GM23338 (cell line): ENCODE measurements at regions not wholly inside any gene's neighbourhood (a gene's known extent, or its start where the extent isn't known, plus 50 kb on each side); places are given as distances from the start of the nearest gene placed in this dataset.

Experiments used
- ATAC-seq: fragments of 200-7000 bp; cut with Tn5 transposase; 3 replicates; pipeline ENCODE4 v1.9.1; 2020
- DNase-seq: peaks from one replicate; pipeline ENCODE4 v3.0.0-alpha.2; 2015; ENCODE audit warnings: low spot score
- H2AFZ ChIP-seq: fragments of 200-600 bp; sonication (generic); 2 replicates; pipeline ENCODE4 v1.8.0; 2016; ENCODE audit warnings: antibody characterized with exemption, mild to moderate bottlenecking, moderate library complexity
- H3F3A ChIP-seq: fragments of 200-600 bp; sonication (generic); replicated peaks from 2 replicates; pipeline ENCODE4 v1.8.0; 2017; ENCODE audit warnings: antibody characterized with exemption, mixed run types, low read depth
- H3K27ac ChIP-seq: fragments of 200-600 bp; sonication (generic); 2 replicates; pipeline ENCODE4 v1.6.1; 2016; ENCODE audit warnings: low read depth
- H3K27me3 ChIP-seq: fragments of 200-600 bp; sonication (generic); 2 replicates; pipeline ENCODE4 v1.8.0; 2016; ENCODE audit warnings: mild to moderate bottlenecking, mixed run types, moderate library complexity; ENCODE audit not compliant: insufficient read depth
- H3K36me3 ChIP-seq: fragments of 200-600 bp; sonication (generic); 2 replicates; pipeline ENCODE4 v1.8.0; 2016; ENCODE audit warnings: mild to moderate bottlenecking; ENCODE audit not compliant: insufficient read depth
- H3K4me1 ChIP-seq: fragments of 200-600 bp; sonication (generic); 2 replicates; pipeline ENCODE4 v1.8.0; 2016; ENCODE audit warnings: mild to moderate bottlenecking, moderate library complexity; ENCODE audit not compliant: insufficient read depth
- H3K4me2 ChIP-seq: fragments of 200-600 bp; sonication (generic); 2 replicates; pipeline ENCODE4 v1.7.1; 2017; ENCODE audit warnings: mixed run types
- H3K4me3 ChIP-seq: fragments of 200-600 bp; sonication (generic); 2 replicates; pipeline ENCODE4 v1.6.1; 2016; ENCODE audit warnings: mixed run types
- H3K79me2 ChIP-seq: fragments of 200-600 bp; sonication (generic); replicated peaks from 2 replicates; pipeline ENCODE4 v1.8.0; 2017; ENCODE audit warnings: mild to moderate bottlenecking; ENCODE audit not compliant: insufficient read depth
- H3K9me2 ChIP-seq: fragments of 200-600 bp; sonication (generic); 2 replicates; pipeline ENCODE4 v1.8.0; 2017; ENCODE audit not compliant: insufficient read depth
- H4K20me1 ChIP-seq: fragments of 200-600 bp; sonication (generic); replicated peaks from 2 replicates; pipeline ENCODE4 v1.8.0; 2017; ENCODE audit warnings: mild to moderate bottlenecking; ENCODE audit not compliant: insufficient read depth
- H3K27ac Mint-ChIP-seq: 2 replicates; pipeline ENCODE4 v1.8.0; 2020; ENCODE audit warnings: inconsistent platforms, mild to moderate bottlenecking, moderate library complexity, mixed read lengths
- H3K27me3 Mint-ChIP-seq: 3 replicates; pipeline ENCODE4 v1.8.0; 2022; ENCODE audit warnings: low read depth, mild to moderate bottlenecking, moderate library complexity, mixed read lengths, inconsistent platforms; ENCODE audit not compliant: insufficient read depth, poor library complexity
- H3K36me3 Mint-ChIP-seq: 3 replicates; pipeline ENCODE4 v1.8.0; 2021; ENCODE audit warnings: low read depth, mild to moderate bottlenecking, inconsistent platforms, moderate library complexity, mixed read lengths
- H3K4me1 Mint-ChIP-seq: 3 replicates; pipeline ENCODE4 v1.8.0; 2020; ENCODE audit warnings: mild to moderate bottlenecking, inconsistent platforms, mixed read lengths
- H3K4me3 Mint-ChIP-seq: 3 replicates; pipeline ENCODE4 v1.8.0; 2021; ENCODE audit warnings: moderate library complexity, mild to moderate bottlenecking, inconsistent platforms, mixed read lengths
- H3K9me3 Mint-ChIP-seq: 3 replicates; pipeline ENCODE4 v1.8.0; 2020; ENCODE audit warnings: moderate library complexity, mild to moderate bottlenecking, inconsistent platforms, mixed read lengths
- CREB1 ChIP-seq: fragments of 250-450 bp; sonication (Bioruptor Pico); IDR thresholded peaks from 2 replicates; pipeline ENCODE4 v1.5.0; 2020; ENCODE audit warnings: low read depth, mild to moderate bottlenecking, moderate library complexity
- CTCF ChIP-seq, 2 experiments: fragments of 200-600 bp in 1 of 2; sonication (generic) in 1 of 2; conservative IDR thresholded peaks; 2 replicates each; pipeline versions ENCODE4 v1.5.1 to v1.6.1; 2016 to 2017; ENCODE audit warnings: antibody characterized with exemption in 2 of 2, low read depth in 2 of 2, mild to moderate bottlenecking in 2 of 2, moderate library complexity in 1 of 2
- ETS1 ChIP-seq: IDR thresholded peaks from 2 replicates; pipeline ENCODE4 v1.6.1; 2016; ENCODE audit warnings: antibody characterized with exemption
- EZH2 ChIP-seq: fragments of 200-600 bp; sonication (generic); IDR thresholded peaks from one replicate; pipeline ENCODE4 v1.8.0; 2017; ENCODE audit warnings: antibody characterized with exemption, mild to moderate bottlenecking, low read depth; ENCODE audit not compliant: unreplicated experiment
- EZH2phosphoT487 ChIP-seq: fragments of 200-600 bp; sonication (generic); IDR thresholded peaks from one replicate; pipeline ENCODE4 v1.8.1; 2018; ENCODE audit warnings: antibody characterized with exemption; ENCODE audit not compliant: unreplicated experiment
- JUNB ChIP-seq: IDR thresholded peaks from one replicate; pipeline ENCODE4 v1.6.1; 2016; ENCODE audit warnings: antibody characterized with exemption; ENCODE audit not compliant: unreplicated experiment
- NANOG ChIP-seq: IDR thresholded peaks from 2 replicates; pipeline ENCODE4 v1.6.1; 2016; ENCODE audit warnings: antibody characterized with exemption, borderline replicate concordance
- POLR2AphosphoS5 ChIP-seq: IDR thresholded peaks from 2 replicates; pipeline ENCODE4 v1.6.1; 2016; ENCODE audit warnings: antibody characterized with exemption, low read depth
- REST ChIP-seq: IDR thresholded peaks from one replicate; pipeline ENCODE4 v1.6.1; 2018; ENCODE audit warnings: antibody characterized with exemption; ENCODE audit not compliant: unreplicated experiment
- TF ChIP-seq, protein P1 (sequence below): fragments of 250-450 bp; sonication (Bioruptor Pico); IDR thresholded peaks from 2 replicates; pipeline ENCODE4 v1.5.0; 2020; ENCODE audit warnings: mild to moderate bottlenecking, moderate library complexity

- TF ChIP-seq CTCF (conservative IDR thresholded peaks at IDR 0.05; ENCODE audit: low read depth in 2 of 2) (no peak), CREB1 (CRISPR knock-in tag) (no peak), JUNB (no peak), EZH2 (no peak), POLR2AphosphoS5 (no peak), NANOG (no peak)
Observed at GRCh38 chr12:17416748-17417147, 673.2 kb downstream of the RERGL start (continued).

- no peak overlapping the region for H3K4me3 Mint-ChIP-seq
- Histone ChIP-seq H3K79me2 (no peaks in the 10 kb centered on the region), H3K9me2 (no peaks in the 10 kb centered on the region; the same call in none of the 2 replicates), H3F3A (no peaks in the 10 kb centered on the region), H3K4me1 (no peaks in the 10 kb centered on the region), H3K36me3 (no peaks in the 10 kb centered on the region; the same call in 1 of the 2 replicates), H3K4me3 (no peak overlapping the region), H3K4me2 (no peak overlapping the region), H3K27me3 (no peaks in the 10 kb centered on the region), H3K27ac (no peak overlapping the region), H4K20me1 (no peaks in the 10 kb centered on the region), H2AFZ (no peak overlapping the region)
- peaks cover 24% of the 10 kb centered on the region for H3K9me3 Mint-ChIP-seq
- DNase-seq (no peak), ATAC-seq (no peak)
- H3K4me1 Mint-ChIP-seq, result no peaks in the 10 kb centered on the region
- no peaks in the 10 kb centered on the region for H3K27me3 Mint-ChIP-seq
- no peak overlapping the region for H3K27ac Mint-ChIP-seq
- H3K36me3 Mint-ChIP-seq, result peaks cover 10% of the 10 kb centered on the region; the same call in 2 of the 3 replicates
- TF ChIP-seq POLR2AphosphoS5, result no peak
- no peak for TF ChIP-seq JUNB
- TF ChIP-seq EZH2phosphoT487, result no peak
- TF ChIP-seq ETS1, result no peak
- no peak for TF ChIP-seq REST
- no peak for TF ChIP-seq CREB1 (CRISPR knock-in tag)
- TF ChIP-seq, protein P1, sequence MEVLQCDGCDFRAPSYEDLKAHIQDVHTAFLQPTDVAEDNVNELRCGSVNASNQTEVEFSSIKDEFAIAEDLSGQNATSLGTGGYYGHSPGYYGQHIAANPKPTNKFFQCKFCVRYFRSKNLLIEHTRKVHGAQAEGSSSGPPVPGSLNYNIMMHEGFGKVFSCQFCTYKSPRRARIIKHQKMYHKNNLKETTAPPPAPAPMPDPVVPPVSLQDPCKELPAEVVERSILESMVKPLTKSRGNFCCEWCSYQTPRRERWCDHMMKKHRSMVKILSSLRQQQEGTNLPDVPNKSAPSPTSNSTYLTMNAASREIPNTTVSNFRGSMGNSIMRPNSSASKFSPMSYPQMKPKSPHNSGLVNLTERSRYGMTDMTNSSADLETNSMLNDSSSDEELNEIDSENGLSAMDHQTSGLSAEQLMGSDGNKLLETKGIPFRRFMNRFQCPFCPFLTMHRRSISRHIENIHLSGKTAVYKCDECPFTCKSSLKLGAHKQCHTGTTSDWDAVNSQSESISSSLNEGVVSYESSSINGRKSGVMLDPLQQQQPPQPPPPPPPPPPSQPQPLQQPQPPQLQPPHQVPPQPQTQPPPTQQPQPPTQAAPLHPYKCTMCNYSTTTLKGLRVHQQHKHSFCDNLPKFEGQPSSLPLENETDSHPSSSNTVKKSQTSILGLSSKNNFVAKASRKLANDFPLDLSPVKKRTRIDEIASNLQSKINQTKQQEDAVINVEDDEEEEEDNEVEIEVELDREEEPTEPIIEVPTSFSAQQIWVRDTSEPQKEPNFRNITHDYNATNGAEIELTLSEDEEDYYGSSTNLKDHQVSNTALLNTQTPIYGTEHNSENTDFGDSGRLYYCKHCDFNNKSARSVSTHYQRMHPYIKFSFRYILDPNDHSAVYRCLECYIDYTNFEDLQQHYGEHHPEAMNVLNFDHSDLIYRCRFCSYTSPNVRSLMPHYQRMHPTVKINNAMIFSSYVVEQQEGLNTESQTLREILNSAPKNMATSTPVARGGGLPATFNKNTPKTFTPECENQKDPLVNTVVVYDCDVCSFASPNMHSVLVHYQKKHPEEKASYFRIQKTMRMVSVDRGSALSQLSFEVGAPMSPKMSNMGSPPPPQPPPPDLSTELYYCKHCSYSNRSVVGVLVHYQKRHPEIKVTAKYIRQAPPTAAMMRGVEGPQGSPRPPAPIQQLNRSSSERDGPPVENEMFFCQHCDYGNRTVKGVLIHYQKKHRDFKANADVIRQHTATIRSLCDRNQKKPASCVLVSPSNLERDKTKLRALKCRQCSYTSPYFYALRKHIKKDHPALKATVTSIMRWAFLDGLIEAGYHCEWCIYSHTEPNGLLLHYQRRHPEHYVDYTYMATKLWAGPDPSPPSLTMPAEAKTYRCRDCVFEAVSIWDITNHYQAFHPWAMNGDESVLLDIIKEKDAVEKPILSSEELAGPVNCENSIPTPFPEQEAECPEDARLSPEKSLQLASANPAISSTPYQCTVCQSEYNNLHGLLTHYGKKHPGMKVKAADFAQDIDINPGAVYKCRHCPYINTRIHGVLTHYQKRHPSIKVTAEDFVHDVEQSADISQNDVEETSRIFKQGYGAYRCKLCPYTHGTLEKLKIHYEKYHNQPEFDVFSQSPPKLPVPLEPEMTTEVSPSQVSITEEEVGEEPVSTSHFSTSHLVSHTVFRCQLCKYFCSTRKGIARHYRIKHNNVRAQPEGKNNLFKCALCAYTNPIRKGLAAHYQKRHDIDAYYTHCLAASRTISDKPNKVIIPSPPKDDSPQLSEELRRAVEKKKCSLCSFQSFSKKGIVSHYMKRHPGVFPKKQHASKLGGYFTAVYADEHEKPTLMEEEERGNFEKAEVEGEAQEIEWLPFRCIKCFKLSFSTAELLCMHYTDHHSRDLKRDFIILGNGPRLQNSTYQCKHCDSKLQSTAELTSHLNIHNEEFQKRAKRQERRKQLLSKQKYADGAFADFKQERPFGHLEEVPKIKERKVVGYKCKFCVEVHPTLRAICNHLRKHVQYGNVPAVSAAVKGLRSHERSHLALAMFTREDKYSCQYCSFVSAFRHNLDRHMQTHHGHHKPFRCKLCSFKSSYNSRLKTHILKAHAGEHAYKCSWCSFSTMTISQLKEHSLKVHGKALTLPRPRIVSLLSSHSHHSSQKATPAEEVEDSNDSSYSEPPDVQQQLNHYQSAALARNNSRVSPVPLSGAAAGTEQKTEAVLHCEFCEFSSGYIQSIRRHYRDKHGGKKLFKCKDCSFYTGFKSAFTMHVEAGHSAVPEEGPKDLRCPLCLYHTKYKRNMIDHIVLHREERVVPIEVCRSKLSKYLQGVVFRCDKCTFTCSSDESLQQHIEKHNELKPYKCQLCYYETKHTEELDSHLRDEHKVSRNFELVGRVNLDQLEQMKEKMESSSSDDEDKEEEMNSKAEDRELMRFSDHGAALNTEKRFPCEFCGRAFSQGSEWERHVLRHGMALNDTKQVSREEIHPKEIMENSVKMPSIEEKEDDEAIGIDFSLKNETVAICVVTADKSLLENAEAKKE (CRISPR knock-in tag), result no peak
- TF ChIP-seq CTCF (conservative IDR thresholded peaks at IDR 0.05; ENCODE audit: low read depth in 2 of 2), result no peak
Observed at GRCh38 chr12:17414596-17414995, 675.4 kb downstream of the RERGL start.
